Activated CD4-positive, alpha-beta T cell treated with anti-CD3 and anti-CD28 coated beads, Interleukin-2, amount 50 U/mL, for 24 hours (primary cell): ENCODE measurements at regions not wholly inside any gene's neighbourhood (a gene's known extent, or its start where the extent isn't known, plus 50 kb on each side); places are given as distances from the start of the nearest gene placed in this dataset.

Experiments used
- DNase-seq, 2 donors: peaks; one replicate each; pipeline ENCODE4 v3.0.0-alpha.2; 2020; ENCODE audit warnings: low read depth in 1 of 2, low spot score in 1 of 2

DNA sequence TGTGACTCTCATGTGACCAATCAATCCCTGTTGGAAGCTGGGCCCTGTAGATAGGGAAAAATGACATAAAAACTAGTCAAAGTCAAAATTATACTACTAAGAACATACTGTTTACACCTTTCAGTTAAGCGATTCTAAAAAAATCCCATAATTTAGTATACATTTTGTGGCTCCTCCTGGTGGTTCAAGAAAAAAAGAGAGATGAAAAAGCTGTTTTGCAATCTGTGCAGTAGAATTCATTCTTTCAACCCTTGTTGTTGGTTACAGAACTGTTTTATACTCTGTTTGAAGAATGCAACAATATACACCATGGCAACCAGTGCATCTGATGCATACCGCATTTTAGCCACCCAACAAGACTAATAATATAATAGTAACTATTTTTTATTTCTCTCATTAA, 66.8 kb upstream of the ANK2 start:
- no peak for DNase-seq

DNA sequence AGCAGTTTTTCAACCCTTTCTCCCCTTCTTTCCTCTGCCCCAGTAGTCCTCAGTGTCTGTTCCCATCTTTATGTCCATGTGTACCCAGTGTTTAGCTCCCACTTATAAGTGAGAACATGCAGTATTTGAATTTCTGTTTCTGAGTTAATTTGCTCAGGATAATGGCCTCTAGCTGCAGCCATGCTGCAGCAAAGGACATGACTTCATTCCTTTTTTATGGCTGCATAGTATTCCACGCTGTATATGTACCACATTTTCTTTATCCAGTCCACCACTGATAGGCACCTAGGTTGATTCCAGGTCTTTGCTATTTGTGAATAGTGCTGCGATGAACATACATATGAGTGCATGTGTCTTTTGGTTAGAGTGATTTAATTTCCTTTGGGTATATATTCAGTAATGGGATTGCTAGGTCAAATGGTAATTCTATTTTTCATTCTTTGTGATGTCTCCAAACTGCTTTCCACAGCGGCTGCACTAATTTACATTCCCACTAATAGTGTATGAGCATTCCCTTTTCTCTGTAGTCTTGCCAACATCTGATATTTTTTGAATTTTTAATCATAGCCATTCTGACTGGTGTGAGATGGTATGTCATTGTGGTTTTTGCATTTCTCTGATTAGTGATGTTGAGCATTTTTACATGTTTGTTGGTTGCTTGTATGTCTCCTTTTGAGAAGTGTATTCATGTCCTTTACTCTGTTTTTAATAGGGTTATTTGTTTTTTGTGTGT, 54.6 kb upstream of the ANK2 start:
- DNase-seq: no peak
